H9 (cell line): ENCODE measurements at regions not wholly inside any gene's neighbourhood (a gene's known extent, or its start where the extent isn't known, plus 50 kb on each side); places are given as distances from the start of the nearest gene placed in this dataset.

Source experiments
- DNase-seq: peaks from one replicate; pipeline ENCODE4 v3.0.0-alpha.2; 2017
- H2AFZ ChIP-seq: one replicate; pipeline ENCODE4 v1.6.1; 2013; ENCODE audit warnings: mild to moderate bottlenecking, low read length, control low read depth, moderate library complexity
- H2AK5ac ChIP-seq: 2 replicates; pipeline ENCODE4 v1.6.1; 2013; ENCODE audit warnings: low read length, control low read depth, mixed read lengths; ENCODE audit not compliant: insufficient read length
- H2BK120ac ChIP-seq: one replicate; pipeline ENCODE4 v1.6.1; 2013; ENCODE audit warnings: low read depth, mild to moderate bottlenecking, low read length, control low read depth, inconsistent platforms; ENCODE audit not compliant: poor library complexity, severe bottlenecking
- H2BK12ac ChIP-seq: 2 replicates; pipeline ENCODE4 v1.6.1; 2013; ENCODE audit warnings: low read length, control low read depth, mixed read lengths, low read depth; ENCODE audit not compliant: insufficient read length
- H2BK15ac ChIP-seq: 2 replicates; pipeline ENCODE4 v1.6.1; 2013; ENCODE audit warnings: low read depth, low read length, control low read depth
- H2BK20ac ChIP-seq: one replicate; pipeline ENCODE4 v1.6.1; 2013; ENCODE audit warnings: low read depth, mild to moderate bottlenecking, low read length, control low read depth, inconsistent platforms; ENCODE audit not compliant: poor library complexity, severe bottlenecking
- H2BK5ac ChIP-seq: 2 replicates; pipeline ENCODE4 v1.6.1; 2013; ENCODE audit warnings: low read length, control low read depth, mixed read lengths; ENCODE audit not compliant: insufficient read length
- H3K14ac ChIP-seq: 2 replicates; pipeline ENCODE4 v1.6.1; 2013; ENCODE audit warnings: low read length, control low read depth; ENCODE audit not compliant: insufficient read depth
- H3K18ac ChIP-seq: 2 replicates; pipeline ENCODE4 v1.6.1; 2013; ENCODE audit warnings: low read depth, mild to moderate bottlenecking, mixed read lengths, low read length, control low read depth; ENCODE audit not compliant: insufficient read length
- H3K23ac ChIP-seq: 2 replicates; pipeline ENCODE4 v1.6.1; 2013; ENCODE audit warnings: low read length, control low read depth, mixed read lengths, low read depth; ENCODE audit not compliant: insufficient read length
- H3K23me2 ChIP-seq: 2 replicates; pipeline ENCODE4 v1.6.1; 2013; ENCODE audit warnings: low read depth, mild to moderate bottlenecking, mixed read lengths, low read length, control low read depth; ENCODE audit not compliant: insufficient read length, poor library complexity, severe bottlenecking
- H3K27ac ChIP-seq: 2 replicates; pipeline ENCODE4 v1.5.1; 2013; ENCODE audit warnings: low read length, control low read depth, mixed read lengths, low read depth; ENCODE audit not compliant: insufficient read length
- H3K27me3 ChIP-seq: 2 replicates; pipeline ENCODE4 v1.6.1; 2013; ENCODE audit warnings: low read length, control low read depth, inconsistent platforms; ENCODE audit not compliant: insufficient read depth
- H3K4ac ChIP-seq: 2 replicates; pipeline ENCODE4 v1.6.1; 2013; ENCODE audit warnings: low read depth, mild to moderate bottlenecking, control low read depth, inconsistent platforms, low read length, moderate library complexity
- H3K4me1 ChIP-seq: 2 replicates; pipeline ENCODE4 v1.6.1; 2013; ENCODE audit warnings: low read length, control low read depth, inconsistent platforms; ENCODE audit not compliant: insufficient read depth
- H3K4me2 ChIP-seq: 2 replicates; pipeline ENCODE4 v1.6.1; 2013; ENCODE audit warnings: low read length, control low read depth, mixed read lengths; ENCODE audit not compliant: insufficient read length, insufficient read depth
- H3K56ac ChIP-seq: 2 replicates; pipeline ENCODE4 v1.6.1; 2013; ENCODE audit warnings: low read depth, mild to moderate bottlenecking, mixed read lengths, low read length, control low read depth; ENCODE audit not compliant: insufficient read length
- H3K79me1 ChIP-seq: 2 replicates; pipeline ENCODE4 v1.6.1; 2013; ENCODE audit warnings: low read depth, mild to moderate bottlenecking, moderate library complexity, low read length, control low read depth, inconsistent platforms; ENCODE audit not compliant: insufficient read depth, poor library complexity, severe bottlenecking
- H3K79me2 ChIP-seq: 2 replicates; pipeline ENCODE4 v1.6.1; 2013; ENCODE audit warnings: low read length, control low read depth, inconsistent platforms; ENCODE audit not compliant: insufficient read depth
- H3K9ac ChIP-seq: 2 replicates; pipeline ENCODE4 v1.6.1; 2013; ENCODE audit warnings: low read length, control low read depth, mixed read lengths; ENCODE audit not compliant: insufficient read length; ENCODE audit errors: extremely low read depth
- H3K9me3 ChIP-seq: one replicate; pipeline ENCODE4 v1.6.1; 2013; ENCODE audit warnings: low read depth, low read length, inconsistent platforms; ENCODE audit not compliant: control insufficient read depth
- H3T11ph ChIP-seq: one replicate; pipeline ENCODE4 v1.6.1; 2013; ENCODE audit warnings: mild to moderate bottlenecking, low read length, control low read depth, inconsistent platforms
- H4K20me1 ChIP-seq: one replicate; pipeline ENCODE4 v1.6.1; 2013; ENCODE audit not compliant: control insufficient read depth, insufficient read length, insufficient read depth
- H4K5ac ChIP-seq: 2 replicates; pipeline ENCODE4 v1.6.1; 2013; ENCODE audit warnings: low read depth, mild to moderate bottlenecking, mixed read lengths, low read length, control low read depth; ENCODE audit not compliant: insufficient read length
- H4K8ac ChIP-seq: replicated peaks from 2 replicates; pipeline ENCODE4 v1.6.1; 2013; ENCODE audit warnings: low read length, control low read depth, mixed read lengths, low read depth; ENCODE audit not compliant: insufficient read length
- H4K91ac ChIP-seq: 2 replicates; pipeline ENCODE4 v1.6.1; 2013; ENCODE audit warnings: low read depth, mild to moderate bottlenecking, moderate library complexity, mixed read lengths, low read length, control low read depth; ENCODE audit not compliant: insufficient read length
- H3K27ac Mint-ChIP-seq, 3 experiments: 2 replicates in 2 of 3; 3 replicates in 1 of 3; pipeline ENCODE4 v1.8.0; 2020 to 2021; ENCODE audit warnings: mixed read lengths in 3 of 3, mild to moderate bottlenecking in 1 of 3, moderate library complexity in 1 of 3
- H3K27me3 Mint-ChIP-seq: 2 replicates; pipeline ENCODE4 v1.8.0; 2021; ENCODE audit warnings: low read depth, mild to moderate bottlenecking, moderate library complexity, mixed read lengths
- H3K36me3 Mint-ChIP-seq, 3 experiments: 2 replicates in 2 of 3; 3 replicates in 1 of 3; pipeline ENCODE4 v1.8.0; 2020 to 2021; ENCODE audit warnings: low read depth in 3 of 3, mixed read lengths in 3 of 3; ENCODE audit not compliant: insufficient read depth in 1 of 3
- H3K4me1 Mint-ChIP-seq, 2 experiments: 2 replicates each; pipeline ENCODE4 v1.8.0; 2020; ENCODE audit warnings: mixed read lengths in 2 of 2
- H3K4me3 Mint-ChIP-seq, 2 experiments: 2 replicates in 1 of 2; 3 replicates in 1 of 2; pipeline ENCODE4 v1.8.0; 2020 to 2021; ENCODE audit warnings: mild to moderate bottlenecking in 2 of 2, mixed read lengths in 2 of 2, moderate library complexity in 1 of 2
- H3K9me3 Mint-ChIP-seq, 2 experiments: 2 replicates in 1 of 2; 3 replicates in 1 of 2; pipeline ENCODE4 v1.8.0; 2020; ENCODE audit warnings: mild to moderate bottlenecking in 2 of 2, mixed read lengths in 2 of 2, moderate library complexity in 1 of 2
- CTCF ChIP-seq: fragments of 200-600 bp; sonication (generic); conservative IDR thresholded peaks from 3 replicates; pipeline ENCODE4 v1.8.0; 2021; ENCODE audit warnings: antibody characterized with exemption, mild to moderate bottlenecking
- WGBS: extraction: QIAGEN DNeasy Blood & Tissue Kit; methylation state at CpG from one replicate; pipeline ENCODE4 v1.1.7; 2013; ENCODE audit warnings: missing lambda C conversion rate, low lambda C conversion rate, mixed read lengths; ENCODE audit not compliant: insufficient read length; ENCODE audit errors: extremely low coverage; 5-methylcytosine and 5-hydroxymethylcytosine counted together

- Histone ChIP-seq H2BK12ac (no peak overlapping the region), H4K5ac (no peak overlapping the region), H3K4ac (no peak overlapping the region), H4K91ac (no peak overlapping the region), H3K27ac (no peak overlapping the region), H3K9ac (no peak overlapping the region), H3T11ph (no peak overlapping the region), H3K9me3 (no peaks in the 10 kb centered on the region), H2AFZ (no peak overlapping the region), H3K23ac (no peak overlapping the region), H3K27me3 (no peaks in the 10 kb centered on the region), H4K20me1 (no peaks in the 10 kb centered on the region), H3K79me2 (no peaks in the 10 kb centered on the region), H2BK15ac (no peak overlapping the region), H3K4me1 (no peaks in the 10 kb centered on the region), H3K56ac (no peak overlapping the region), H3K23me2 (no peaks in the 10 kb centered on the region), H3K4me2 (no peak overlapping the region), H3K14ac (no peak overlapping the region), H2BK120ac (no peak overlapping the region), H4K8ac (no peak overlapping the region), H2BK5ac (no peak overlapping the region), H3K18ac (no peak overlapping the region), H2BK20ac (no peak overlapping the region), H3K79me1 (no peaks in the 10 kb centered on the region), H2AK5ac (no peak overlapping the region)
- H3K27ac Mint-ChIP-seq, result no peak overlapping the region
- H3K9me3 Mint-ChIP-seq, result 0 out of 5 replicates have a peak, but pooled peaks cover 0 to 3% of the 10 kb centered on the region in 2 experiments
- no CpG with 5 or more reads among the region's 5 CpGs for WGBS
- no peaks in the 10 kb centered on the region; the same call in none of the 2 replicates for H3K27me3 Mint-ChIP-seq
- DNase-seq, result no peak
- H3K36me3 Mint-ChIP-seq, result no peaks in the 10 kb centered on the region
- H3K4me3 Mint-ChIP-seq, result no peak overlapping the region
- H3K4me1 Mint-ChIP-seq, result peaks cover 12 to 14% of the 10 kb centered on the region in 2 experiments
- no peak for TF ChIP-seq CTCF
Measured at GRCh38 chr2:128982001-128982400, 663.3 kb upstream of the HS6ST1 start.
